ENCODE measurements at regions not wholly inside any gene's neighbourhood (a gene's known extent, or its start where the extent isn't known, plus 50 kb on each side); places are given as distances from the start of the nearest gene placed in this dataset.

DNA sequence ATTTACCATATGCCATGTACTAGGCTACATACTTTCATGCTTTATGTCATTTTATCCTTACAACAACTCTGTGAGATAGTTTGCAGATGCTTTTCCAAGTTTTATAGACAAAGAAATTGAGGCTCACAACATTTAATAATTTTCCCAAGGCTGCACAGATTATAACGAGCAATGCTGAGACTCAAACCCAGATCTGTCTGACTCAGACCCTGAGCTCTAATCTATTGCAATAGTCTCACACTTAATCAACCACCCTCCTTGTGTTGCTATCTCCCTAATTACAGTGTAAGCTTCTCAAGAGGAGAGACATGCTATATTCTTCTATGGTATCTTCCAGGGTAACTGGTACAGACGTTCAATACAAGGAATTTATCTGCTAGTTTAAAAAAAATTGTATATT lies 247.6 kb downstream of the WDR11 start:
- TF ChIP-seq, protein P1, sequence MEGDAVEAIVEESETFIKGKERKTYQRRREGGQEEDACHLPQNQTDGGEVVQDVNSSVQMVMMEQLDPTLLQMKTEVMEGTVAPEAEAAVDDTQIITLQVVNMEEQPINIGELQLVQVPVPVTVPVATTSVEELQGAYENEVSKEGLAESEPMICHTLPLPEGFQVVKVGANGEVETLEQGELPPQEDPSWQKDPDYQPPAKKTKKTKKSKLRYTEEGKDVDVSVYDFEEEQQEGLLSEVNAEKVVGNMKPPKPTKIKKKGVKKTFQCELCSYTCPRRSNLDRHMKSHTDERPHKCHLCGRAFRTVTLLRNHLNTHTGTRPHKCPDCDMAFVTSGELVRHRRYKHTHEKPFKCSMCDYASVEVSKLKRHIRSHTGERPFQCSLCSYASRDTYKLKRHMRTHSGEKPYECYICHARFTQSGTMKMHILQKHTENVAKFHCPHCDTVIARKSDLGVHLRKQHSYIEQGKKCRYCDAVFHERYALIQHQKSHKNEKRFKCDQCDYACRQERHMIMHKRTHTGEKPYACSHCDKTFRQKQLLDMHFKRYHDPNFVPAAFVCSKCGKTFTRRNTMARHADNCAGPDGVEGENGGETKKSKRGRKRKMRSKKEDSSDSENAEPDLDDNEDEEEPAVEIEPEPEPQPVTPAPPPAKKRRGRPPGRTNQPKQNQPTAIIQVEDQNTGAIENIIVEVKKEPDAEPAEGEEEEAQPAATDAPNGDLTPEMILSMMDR (optimal IDR thresholded peaks at IDR 0.05 in 1 of 3, IDR thresholded peaks at IDR 0.05 in 1 of 3, conservative IDR thresholded peaks at IDR 0.05 in 1 of 3; ENCODE audit: extremely low read depth in 1 of 3, insufficient read depth in 2 of 3, low read length in 3 of 3) = no peak
- no peak for TF ChIP-seq EZH2 (IDR thresholded peaks at IDR 0.05; ENCODE audit: low read length)
